ENCODE measurements at regions not wholly inside any gene's neighbourhood (a gene's known extent, or its start where the extent isn't known, plus 50 kb on each side); places are given as distances from the start of the nearest gene placed in this dataset.

- no peak for DNase-seq (ENCODE audit: low read depth)
- no peak for TF ChIP-seq CTCF (IDR thresholded peaks at IDR 0.05; ENCODE audit: insufficient read depth, low read length, poor library complexity, severe bottlenecking)
- Histone ChIP-seq H3K27me3 (ENCODE audit: control insufficient read depth, insufficient read depth, low read length) (no peaks in the 10 kb centered on the region), H3K4me3 (ENCODE audit: low read depth, low read length) (no peak overlapping the region), H3K36me3 (ENCODE audit: control insufficient read depth, insufficient read depth, low read length) (no peaks in the 10 kb centered on the region)
These were observed 435.3 kb downstream of the C4orf33 start for GRCh38 chr4:129531253-129531652.

- no peak for TF ChIP-seq CTCF (IDR thresholded peaks at IDR 0.05; ENCODE audit: insufficient read depth, low read length, poor library complexity, severe bottlenecking)
- H3K36me3 ChIP-seq (ENCODE audit: control insufficient read depth, insufficient read depth, low read length) = no peaks in the 10 kb centered on the region
- DNase-seq (ENCODE audit: low read depth) = no peak
- no peaks in the 10 kb centered on the region for H3K27me3 ChIP-seq (ENCODE audit: control insufficient read depth, insufficient read depth, low read length)
- H3K4me3 ChIP-seq (ENCODE audit: low read depth, low read length) = no peak overlapping the region
These were observed 436.6 kb downstream of the C4orf33 start for GRCh38 chr4:129532573-129532972.

GRCh38 chr4:129543299-129543698 is 447.3 kb downstream of the C4orf33 start:
- no peak overlapping the region for H3K4me3 ChIP-seq (ENCODE audit: low read depth, low read length)
- no peak for TF ChIP-seq CTCF (IDR thresholded peaks at IDR 0.05; ENCODE audit: insufficient read depth, low read length, poor library complexity, severe bottlenecking)
- H3K27me3 ChIP-seq (ENCODE audit: control insufficient read depth, insufficient read depth, low read length) = no peaks in the 10 kb centered on the region
- no peak for DNase-seq (ENCODE audit: low read depth)
- H3K36me3 ChIP-seq (ENCODE audit: control insufficient read depth, insufficient read depth, low read length) = no peaks in the 10 kb centered on the region

- DNase-seq (ENCODE audit: low read depth) = no peak
- no peak overlapping the region for H3K4me3 ChIP-seq (ENCODE audit: low read depth, low read length)
- no peaks in the 10 kb centered on the region for H3K27me3 ChIP-seq (ENCODE audit: control insufficient read depth, insufficient read depth, low read length)
- no peaks in the 10 kb centered on the region for H3K36me3 ChIP-seq (ENCODE audit: control insufficient read depth, insufficient read depth, low read length)
- TF ChIP-seq CTCF (IDR thresholded peaks at IDR 0.05; ENCODE audit: insufficient read depth, low read length, poor library complexity, severe bottlenecking) = no peak
These were observed 449.8 kb downstream of the C4orf33 start for GRCh38 chr4:129545599-129546278.

- DNase-seq (ENCODE audit: low read depth) = no peak
- no peaks in the 10 kb centered on the region for H3K36me3 ChIP-seq (ENCODE audit: control insufficient read depth, insufficient read depth, low read length)
- no peak overlapping the region for H3K4me3 ChIP-seq (ENCODE audit: low read depth, low read length)
- TF ChIP-seq CTCF (IDR thresholded peaks at IDR 0.05; ENCODE audit: insufficient read depth, low read length, poor library complexity, severe bottlenecking) = no peak
- no peaks in the 10 kb centered on the region for H3K27me3 ChIP-seq (ENCODE audit: control insufficient read depth, insufficient read depth, low read length)
These were observed 450.6 kb downstream of the C4orf33 start for GRCh38 chr4:129546531-129546930.

- no peak for DNase-seq (ENCODE audit: low read depth)
- H3K27me3 ChIP-seq (ENCODE audit: control insufficient read depth, insufficient read depth, low read length) = no peaks in the 10 kb centered on the region
- H3K36me3 ChIP-seq (ENCODE audit: control insufficient read depth, insufficient read depth, low read length) = no peaks in the 10 kb centered on the region
- TF ChIP-seq CTCF (IDR thresholded peaks at IDR 0.05; ENCODE audit: insufficient read depth, low read length, poor library complexity, severe bottlenecking) = no peak
- no peak overlapping the region for H3K4me3 ChIP-seq (ENCODE audit: low read depth, low read length)
These were observed 454.4 kb downstream of the C4orf33 start for GRCh38 chr4:129550281-129550785.
